H9 (cell line): ENCODE measurements at regions not wholly inside any gene's neighbourhood (a gene's known extent, or its start where the extent isn't known, plus 50 kb on each side); places are given as distances from the start of the nearest gene placed in this dataset.

Experiments
- DNase-seq: peaks from one replicate; pipeline ENCODE4 v3.0.0-alpha.2; 2017
- H2AFZ ChIP-seq: one replicate; pipeline ENCODE4 v1.6.1; 2013; ENCODE audit warnings: mild to moderate bottlenecking, low read length, control low read depth, moderate library complexity
- H2AK5ac ChIP-seq: 2 replicates; pipeline ENCODE4 v1.6.1; 2013; ENCODE audit warnings: low read length, control low read depth, mixed read lengths; ENCODE audit not compliant: insufficient read length
- H2BK120ac ChIP-seq: one replicate; pipeline ENCODE4 v1.6.1; 2013; ENCODE audit warnings: low read depth, mild to moderate bottlenecking, low read length, control low read depth, inconsistent platforms; ENCODE audit not compliant: poor library complexity, severe bottlenecking
- H2BK12ac ChIP-seq: 2 replicates; pipeline ENCODE4 v1.6.1; 2013; ENCODE audit warnings: low read length, control low read depth, mixed read lengths, low read depth; ENCODE audit not compliant: insufficient read length
- H2BK15ac ChIP-seq: 2 replicates; pipeline ENCODE4 v1.6.1; 2013; ENCODE audit warnings: low read depth, low read length, control low read depth
- H2BK20ac ChIP-seq: one replicate; pipeline ENCODE4 v1.6.1; 2013; ENCODE audit warnings: low read depth, mild to moderate bottlenecking, low read length, control low read depth, inconsistent platforms; ENCODE audit not compliant: poor library complexity, severe bottlenecking
- H2BK5ac ChIP-seq: 2 replicates; pipeline ENCODE4 v1.6.1; 2013; ENCODE audit warnings: low read length, control low read depth, mixed read lengths; ENCODE audit not compliant: insufficient read length
- H3K14ac ChIP-seq: 2 replicates; pipeline ENCODE4 v1.6.1; 2013; ENCODE audit warnings: low read length, control low read depth; ENCODE audit not compliant: insufficient read depth
- H3K18ac ChIP-seq: 2 replicates; pipeline ENCODE4 v1.6.1; 2013; ENCODE audit warnings: low read depth, mild to moderate bottlenecking, mixed read lengths, low read length, control low read depth; ENCODE audit not compliant: insufficient read length
- H3K23ac ChIP-seq: 2 replicates; pipeline ENCODE4 v1.6.1; 2013; ENCODE audit warnings: low read length, control low read depth, mixed read lengths, low read depth; ENCODE audit not compliant: insufficient read length
- H3K23me2 ChIP-seq: 2 replicates; pipeline ENCODE4 v1.6.1; 2013; ENCODE audit warnings: low read depth, mild to moderate bottlenecking, mixed read lengths, low read length, control low read depth; ENCODE audit not compliant: insufficient read length, poor library complexity, severe bottlenecking
- H3K27ac ChIP-seq: 2 replicates; pipeline ENCODE4 v1.5.1; 2013; ENCODE audit warnings: low read length, control low read depth, mixed read lengths, low read depth; ENCODE audit not compliant: insufficient read length
- H3K27me3 ChIP-seq: 2 replicates; pipeline ENCODE4 v1.6.1; 2013; ENCODE audit warnings: low read length, control low read depth, inconsistent platforms; ENCODE audit not compliant: insufficient read depth
- H3K4ac ChIP-seq: 2 replicates; pipeline ENCODE4 v1.6.1; 2013; ENCODE audit warnings: low read depth, mild to moderate bottlenecking, control low read depth, inconsistent platforms, low read length, moderate library complexity
- H3K4me1 ChIP-seq: 2 replicates; pipeline ENCODE4 v1.6.1; 2013; ENCODE audit warnings: low read length, control low read depth, inconsistent platforms; ENCODE audit not compliant: insufficient read depth
- H3K4me2 ChIP-seq: 2 replicates; pipeline ENCODE4 v1.6.1; 2013; ENCODE audit warnings: low read length, control low read depth, mixed read lengths; ENCODE audit not compliant: insufficient read length, insufficient read depth
- H3K56ac ChIP-seq: 2 replicates; pipeline ENCODE4 v1.6.1; 2013; ENCODE audit warnings: low read depth, mild to moderate bottlenecking, mixed read lengths, low read length, control low read depth; ENCODE audit not compliant: insufficient read length
- H3K79me1 ChIP-seq: 2 replicates; pipeline ENCODE4 v1.6.1; 2013; ENCODE audit warnings: low read depth, mild to moderate bottlenecking, moderate library complexity, low read length, control low read depth, inconsistent platforms; ENCODE audit not compliant: insufficient read depth, poor library complexity, severe bottlenecking
- H3K79me2 ChIP-seq: 2 replicates; pipeline ENCODE4 v1.6.1; 2013; ENCODE audit warnings: low read length, control low read depth, inconsistent platforms; ENCODE audit not compliant: insufficient read depth
- H3K9ac ChIP-seq: 2 replicates; pipeline ENCODE4 v1.6.1; 2013; ENCODE audit warnings: low read length, control low read depth, mixed read lengths; ENCODE audit not compliant: insufficient read length; ENCODE audit errors: extremely low read depth
- H3K9me3 ChIP-seq: one replicate; pipeline ENCODE4 v1.6.1; 2013; ENCODE audit warnings: low read depth, low read length, inconsistent platforms; ENCODE audit not compliant: control insufficient read depth
- H3T11ph ChIP-seq: one replicate; pipeline ENCODE4 v1.6.1; 2013; ENCODE audit warnings: mild to moderate bottlenecking, low read length, control low read depth, inconsistent platforms
- H4K20me1 ChIP-seq: one replicate; pipeline ENCODE4 v1.6.1; 2013; ENCODE audit not compliant: control insufficient read depth, insufficient read length, insufficient read depth
- H4K5ac ChIP-seq: 2 replicates; pipeline ENCODE4 v1.6.1; 2013; ENCODE audit warnings: low read depth, mild to moderate bottlenecking, mixed read lengths, low read length, control low read depth; ENCODE audit not compliant: insufficient read length
- H4K8ac ChIP-seq: replicated peaks from 2 replicates; pipeline ENCODE4 v1.6.1; 2013; ENCODE audit warnings: low read length, control low read depth, mixed read lengths, low read depth; ENCODE audit not compliant: insufficient read length
- H4K91ac ChIP-seq: 2 replicates; pipeline ENCODE4 v1.6.1; 2013; ENCODE audit warnings: low read depth, mild to moderate bottlenecking, moderate library complexity, mixed read lengths, low read length, control low read depth; ENCODE audit not compliant: insufficient read length
- H3K27ac Mint-ChIP-seq, 3 experiments: 2 replicates in 2 of 3; 3 replicates in 1 of 3; pipeline ENCODE4 v1.8.0; 2020 to 2021; ENCODE audit warnings: mixed read lengths in 3 of 3, mild to moderate bottlenecking in 1 of 3, moderate library complexity in 1 of 3
- H3K27me3 Mint-ChIP-seq: 2 replicates; pipeline ENCODE4 v1.8.0; 2021; ENCODE audit warnings: low read depth, mild to moderate bottlenecking, moderate library complexity, mixed read lengths
- H3K36me3 Mint-ChIP-seq, 3 experiments: 2 replicates in 2 of 3; 3 replicates in 1 of 3; pipeline ENCODE4 v1.8.0; 2020 to 2021; ENCODE audit warnings: low read depth in 3 of 3, mixed read lengths in 3 of 3; ENCODE audit not compliant: insufficient read depth in 1 of 3
- H3K4me1 Mint-ChIP-seq, 2 experiments: 2 replicates each; pipeline ENCODE4 v1.8.0; 2020; ENCODE audit warnings: mixed read lengths in 2 of 2
- H3K4me3 Mint-ChIP-seq, 2 experiments: 2 replicates in 1 of 2; 3 replicates in 1 of 2; pipeline ENCODE4 v1.8.0; 2020 to 2021; ENCODE audit warnings: mild to moderate bottlenecking in 2 of 2, mixed read lengths in 2 of 2, moderate library complexity in 1 of 2
- H3K9me3 Mint-ChIP-seq, 2 experiments: 2 replicates in 1 of 2; 3 replicates in 1 of 2; pipeline ENCODE4 v1.8.0; 2020; ENCODE audit warnings: mild to moderate bottlenecking in 2 of 2, mixed read lengths in 2 of 2, moderate library complexity in 1 of 2
- TF ChIP-seq, protein P1 (sequence below): fragments of 200-600 bp; sonication (generic); conservative IDR thresholded peaks from 3 replicates; pipeline ENCODE4 v1.8.0; 2021; ENCODE audit warnings: antibody characterized with exemption, mild to moderate bottlenecking

- H3K4me3 Mint-ChIP-seq: no peak overlapping the region
- H2BK20ac ChIP-seq: no peak overlapping the region
- DNase-seq: no peak
These were observed 250.9 kb upstream of the IPO5 start for GRCh38 chr13:97702614-97703013.

More at GRCh38 chr13:97702614-97703013, 250.9 kb upstream of the IPO5 start:
- Mint-ChIP-seq H3K27ac (no peak overlapping the region), H3K27me3 (no peaks in the 10 kb centered on the region; the same call in none of the 2 replicates), H3K4me1 (no peaks in the 10 kb centered on the region), H3K9me3 (no peaks in the 10 kb centered on the region), H3K36me3 (no peaks in the 10 kb centered on the region)
- H3K27me3 ChIP-seq: no peaks in the 10 kb centered on the region
- H3K9me3 ChIP-seq: no peaks in the 10 kb centered on the region
- no peaks in the 10 kb centered on the region for H3K4me1 ChIP-seq
- no peak overlapping the region for H4K91ac ChIP-seq
- no peak overlapping the region for H3K18ac ChIP-seq
- no peak overlapping the region for H2BK5ac ChIP-seq
- no peak overlapping the region for H2BK15ac ChIP-seq
- H2BK120ac ChIP-seq: no peak overlapping the region
- no peak overlapping the region for H3K23ac ChIP-seq
- no peak overlapping the region for H3K4me2 ChIP-seq
- no peak overlapping the region for H4K8ac ChIP-seq
- no peaks in the 10 kb centered on the region for H3K79me2 ChIP-seq
- no peak overlapping the region for H3K56ac ChIP-seq
- H3K9ac ChIP-seq: no peak overlapping the region
- H2BK12ac ChIP-seq: no peak overlapping the region
- H3K79me1 ChIP-seq: no peaks in the 10 kb centered on the region
- no peak overlapping the region for H2AFZ ChIP-seq
- no peaks in the 10 kb centered on the region for H4K20me1 ChIP-seq
- no peak overlapping the region for H2AK5ac ChIP-seq
- H3K4ac ChIP-seq: no peak overlapping the region
- H3K27ac ChIP-seq: no peak overlapping the region
- H3K23me2 ChIP-seq: no peaks in the 10 kb centered on the region
- TF ChIP-seq, protein P1, sequence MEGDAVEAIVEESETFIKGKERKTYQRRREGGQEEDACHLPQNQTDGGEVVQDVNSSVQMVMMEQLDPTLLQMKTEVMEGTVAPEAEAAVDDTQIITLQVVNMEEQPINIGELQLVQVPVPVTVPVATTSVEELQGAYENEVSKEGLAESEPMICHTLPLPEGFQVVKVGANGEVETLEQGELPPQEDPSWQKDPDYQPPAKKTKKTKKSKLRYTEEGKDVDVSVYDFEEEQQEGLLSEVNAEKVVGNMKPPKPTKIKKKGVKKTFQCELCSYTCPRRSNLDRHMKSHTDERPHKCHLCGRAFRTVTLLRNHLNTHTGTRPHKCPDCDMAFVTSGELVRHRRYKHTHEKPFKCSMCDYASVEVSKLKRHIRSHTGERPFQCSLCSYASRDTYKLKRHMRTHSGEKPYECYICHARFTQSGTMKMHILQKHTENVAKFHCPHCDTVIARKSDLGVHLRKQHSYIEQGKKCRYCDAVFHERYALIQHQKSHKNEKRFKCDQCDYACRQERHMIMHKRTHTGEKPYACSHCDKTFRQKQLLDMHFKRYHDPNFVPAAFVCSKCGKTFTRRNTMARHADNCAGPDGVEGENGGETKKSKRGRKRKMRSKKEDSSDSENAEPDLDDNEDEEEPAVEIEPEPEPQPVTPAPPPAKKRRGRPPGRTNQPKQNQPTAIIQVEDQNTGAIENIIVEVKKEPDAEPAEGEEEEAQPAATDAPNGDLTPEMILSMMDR: no peak
- H3T11ph ChIP-seq: no peak overlapping the region
- no peak overlapping the region for H4K5ac ChIP-seq
- H3K14ac ChIP-seq: no peak overlapping the region
